ENCODE measurements at regions not wholly inside any gene's neighbourhood (a gene's known extent, or its start where the extent isn't known, plus 50 kb on each side); places are given as distances from the start of the nearest gene placed in this dataset.

DNA sequence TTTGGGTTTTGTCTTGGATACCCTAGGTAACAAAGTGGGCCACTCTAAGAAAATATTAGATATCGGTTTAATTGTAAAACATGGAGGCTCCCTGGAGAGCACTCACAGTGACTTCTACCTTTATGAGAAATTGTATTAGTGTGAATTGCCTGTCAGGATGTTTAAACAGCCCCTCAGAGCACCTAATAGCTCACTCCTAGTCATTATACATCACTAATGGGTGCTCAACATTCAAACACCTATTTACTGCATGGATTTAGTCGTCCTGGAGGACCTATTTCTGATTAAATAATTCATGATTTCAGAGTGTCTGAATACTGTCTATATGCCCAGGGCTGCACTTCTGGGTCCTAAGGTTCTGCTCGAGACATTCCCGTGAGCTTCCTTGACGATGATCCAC is 430.2 kb upstream of the EEF2KMT start:
- H3K18ac ChIP-seq (ENCODE audit: low read length): no peak overlapping the region
- WGBS (ENCODE audit: extremely low coverage, insufficient coverage, insufficient read length): no CpG with 5 or more reads among the region's 5 CpGs

DNA sequence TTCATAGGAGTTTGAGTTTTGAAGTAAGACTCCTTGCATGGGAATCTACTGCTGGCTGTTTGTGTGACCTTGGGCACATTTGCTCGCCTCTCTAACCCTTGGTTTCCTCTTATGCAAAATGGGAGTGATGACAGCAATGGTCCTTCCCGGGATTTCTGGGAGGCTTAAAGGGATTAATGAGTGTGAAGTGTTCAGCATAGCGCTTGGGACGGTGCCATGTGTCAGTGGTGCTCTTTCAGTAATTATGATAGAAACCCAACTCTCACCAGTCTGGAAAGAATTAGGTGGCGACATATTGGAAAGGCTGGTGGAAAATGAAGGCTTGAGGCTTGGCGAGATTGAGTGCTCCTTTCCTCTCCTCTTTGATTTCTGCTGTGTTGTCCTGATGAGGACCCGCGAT is 429.2 kb upstream of the EEF2KMT start:
- no peak overlapping the region for H2AFZ ChIP-seq (ENCODE audit: insufficient read depth, low read length, poor library complexity)
- no peak overlapping the region for H3K9ac ChIP-seq (ENCODE audit: low read length)
- no peak overlapping the region for H3K27ac ChIP-seq (ENCODE audit: low read depth, low read length)
- no peak overlapping the region for H2BK12ac ChIP-seq (ENCODE audit: low read length)
- WGBS (ENCODE audit: extremely low coverage, insufficient coverage, insufficient read length): no CpG with 5 or more reads among the region's 8 CpGs
- no peak overlapping the region for H3K14ac ChIP-seq (ENCODE audit: low read length)
- no peak overlapping the region for H4K91ac ChIP-seq (ENCODE audit: low read depth, low read length)
- no peak for DNase-seq
- no peaks in the 10 kb centered on the region for H3K79me2 ChIP-seq (ENCODE audit: control insufficient read depth, insufficient read depth, low read length, poor library complexity)
- no peaks in the 10 kb centered on the region for H3K79me1 ChIP-seq (ENCODE audit: low read length)
- no peak overlapping the region for H3K4ac ChIP-seq (ENCODE audit: low read depth, low read length)
- H4K8ac ChIP-seq (ENCODE audit: low read depth, low read length): no peak overlapping the region
- no peak overlapping the region for H3K4me2 ChIP-seq (ENCODE audit: low read length)
- H3K23ac ChIP-seq (ENCODE audit: low read length): no peak overlapping the region
- H2BK120ac ChIP-seq (ENCODE audit: insufficient read depth, low read length, poor library complexity): no peak overlapping the region
- H3K4me1 ChIP-seq (ENCODE audit: control insufficient read depth in 1 of 2, insufficient read depth in 2 of 2, low read length in 2 of 2): no peaks in the 10 kb centered on the region
- no peak overlapping the region for H3K4me3 ChIP-seq (ENCODE audit: low read depth, low read length)
- no peaks in the 10 kb centered on the region for H3K27me3 ChIP-seq (ENCODE audit: insufficient read depth, low read length)
- no peak overlapping the region for H2BK5ac ChIP-seq (ENCODE audit: low read depth, low read length, poor library complexity)
- H3K9me3 ChIP-seq (ENCODE audit: insufficient read depth, low read depth, low read length): no peaks in the 10 kb centered on the region
- no peak overlapping the region for H4K12ac ChIP-seq (ENCODE audit: low read depth, low read length)
- H3K18ac ChIP-seq (ENCODE audit: low read length): no peak overlapping the region
- H2AK5ac ChIP-seq (ENCODE audit: low read length): no peak overlapping the region
- H3K36me3 ChIP-seq (ENCODE audit: control insufficient read depth in 1 of 2, insufficient read depth in 2 of 2, low read length in 2 of 2): no peaks in the 10 kb centered on the region

More for the DNA sequence above, 430.2 kb upstream of the EEF2KMT start:
- H3K79me2 ChIP-seq (ENCODE audit: control insufficient read depth, insufficient read depth, low read length, poor library complexity): no peaks in the 10 kb centered on the region
- no peak overlapping the region for H2BK12ac ChIP-seq (ENCODE audit: low read length)
- no peak overlapping the region for H3K4me3 ChIP-seq (ENCODE audit: low read depth, low read length)
- no peak overlapping the region for H2BK5ac ChIP-seq (ENCODE audit: low read depth, low read length, poor library complexity)
- H3K79me1 ChIP-seq (ENCODE audit: low read length): no peaks in the 10 kb centered on the region
- no peaks in the 10 kb centered on the region for H3K9me3 ChIP-seq (ENCODE audit: insufficient read depth, low read depth, low read length)
- no peak overlapping the region for H4K12ac ChIP-seq (ENCODE audit: low read depth, low read length)
- no peaks in the 10 kb centered on the region for H3K36me3 ChIP-seq (ENCODE audit: control insufficient read depth in 1 of 2, insufficient read depth in 2 of 2, low read length in 2 of 2)
- no peak overlapping the region for H3K14ac ChIP-seq (ENCODE audit: low read length)
- no peak for DNase-seq
- no peak overlapping the region for H3K23ac ChIP-seq (ENCODE audit: low read length)
- H3K4me2 ChIP-seq (ENCODE audit: low read length): no peak overlapping the region
- H3K4me1 ChIP-seq (ENCODE audit: control insufficient read depth in 1 of 2, insufficient read depth in 2 of 2, low read length in 2 of 2): no peaks in the 10 kb centered on the region
- no peak overlapping the region for H4K91ac ChIP-seq (ENCODE audit: low read depth, low read length)
- no peaks in the 10 kb centered on the region for H3K27me3 ChIP-seq (ENCODE audit: insufficient read depth, low read length)
- no peak overlapping the region for H3K27ac ChIP-seq (ENCODE audit: low read depth, low read length)
- H2AFZ ChIP-seq (ENCODE audit: insufficient read depth, low read length, poor library complexity): no peak overlapping the region
- no peak overlapping the region for H3K4ac ChIP-seq (ENCODE audit: low read depth, low read length)
- H2AK5ac ChIP-seq (ENCODE audit: low read length): no peak overlapping the region
- no peak overlapping the region for H3K9ac ChIP-seq (ENCODE audit: low read length)
- no peak overlapping the region for H2BK120ac ChIP-seq (ENCODE audit: insufficient read depth, low read length, poor library complexity)
- no peak overlapping the region for H4K8ac ChIP-seq (ENCODE audit: low read depth, low read length)

DNA sequence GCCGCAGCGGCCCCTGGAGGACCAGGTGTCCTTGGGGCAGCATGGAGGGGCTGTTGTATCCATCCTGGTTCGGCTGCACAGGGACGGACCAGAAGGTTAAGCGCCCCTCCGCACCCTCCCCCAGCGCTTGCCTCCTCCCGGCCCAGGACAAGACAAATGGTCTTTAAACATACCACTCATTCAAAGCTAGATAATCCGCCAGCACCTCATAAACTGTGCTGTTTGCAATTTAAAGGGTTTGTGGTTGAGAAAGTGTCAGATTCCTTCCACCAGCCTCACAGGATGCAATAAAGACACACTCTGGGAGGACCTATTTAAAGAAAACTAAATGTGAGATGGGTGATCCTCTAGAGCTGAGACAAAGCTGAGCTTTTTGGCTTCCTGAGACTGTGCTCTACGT is 426.2 kb upstream of the EEF2KMT start:
- Histone ChIP-seq H3K27me3 (ENCODE audit: insufficient read depth, low read length) (no peaks in the 10 kb centered on the region), H3K36me3 (ENCODE audit: control insufficient read depth in 1 of 2, insufficient read depth in 2 of 2, low read length in 2 of 2) (no peaks in the 10 kb centered on the region), H3K4ac (ENCODE audit: low read depth, low read length) (no peak overlapping the region), H4K8ac (ENCODE audit: low read depth, low read length) (no peak overlapping the region), H3K4me1 (ENCODE audit: control insufficient read depth in 1 of 2, insufficient read depth in 2 of 2, low read length in 2 of 2) (no peaks in the 10 kb centered on the region), H3K4me2 (ENCODE audit: low read length) (no peak overlapping the region), H2AK5ac (ENCODE audit: low read length) (no peak overlapping the region), H4K91ac (ENCODE audit: low read depth, low read length) (no peak overlapping the region), H3K79me2 (ENCODE audit: control insufficient read depth, insufficient read depth, low read length, poor library complexity) (no peaks in the 10 kb centered on the region), H3K27ac (ENCODE audit: low read depth, low read length) (no peak overlapping the region), H3K18ac (ENCODE audit: low read length) (no peak overlapping the region), H3K4me3 (ENCODE audit: low read depth, low read length) (no peak overlapping the region), H2AFZ (ENCODE audit: insufficient read depth, low read length, poor library complexity) (no peak overlapping the region), H4K12ac (ENCODE audit: low read depth, low read length) (no peak overlapping the region), H3K9me3 (ENCODE audit: insufficient read depth, low read depth, low read length) (no peaks in the 10 kb centered on the region), H3K23ac (ENCODE audit: low read length) (no peak overlapping the region), H3K9ac (ENCODE audit: low read length) (no peak overlapping the region), H2BK120ac (ENCODE audit: insufficient read depth, low read length, poor library complexity) (no peak overlapping the region), H2BK12ac (ENCODE audit: low read length) (no peak overlapping the region), H2BK5ac (ENCODE audit: low read depth, low read length, poor library complexity) (no peak overlapping the region), H3K79me1 (ENCODE audit: low read length) (no peaks in the 10 kb centered on the region), H3K14ac (ENCODE audit: low read length) (no peak overlapping the region)
- no CpG with 5 or more reads among the region's 10 CpGs for WGBS (ENCODE audit: extremely low coverage, insufficient coverage, insufficient read length)
- no peak for DNase-seq

DNA sequence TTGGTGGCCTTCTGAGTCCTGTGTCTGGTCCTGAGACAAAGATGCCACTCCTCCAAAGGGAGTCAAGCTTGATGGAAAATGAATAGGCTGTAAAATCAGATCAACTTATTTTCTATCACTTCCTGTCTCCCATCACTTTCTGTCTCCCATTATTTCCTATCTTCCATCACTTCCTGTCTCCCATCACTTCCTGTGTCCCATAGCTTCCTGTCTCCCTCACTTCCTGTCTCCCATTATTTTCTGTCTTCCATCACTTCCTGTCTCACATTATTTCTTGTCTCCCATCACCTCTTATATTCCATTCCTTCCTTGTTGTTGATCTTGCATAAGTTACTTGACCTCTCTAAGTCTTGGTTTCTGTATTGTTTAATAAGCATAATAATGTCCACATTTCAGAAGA is 418.5 kb upstream of the EEF2KMT start:
- H2BK12ac ChIP-seq (ENCODE audit: low read length): no peak overlapping the region
- H2AK5ac ChIP-seq (ENCODE audit: low read length): no peak overlapping the region
- H3K4me2 ChIP-seq (ENCODE audit: low read length): no peak overlapping the region
- no peak overlapping the region for H2AFZ ChIP-seq (ENCODE audit: insufficient read depth, low read length, poor library complexity)
- H3K79me2 ChIP-seq (ENCODE audit: control insufficient read depth, insufficient read depth, low read length, poor library complexity): no peaks in the 10 kb centered on the region
- no peak overlapping the region for H3K18ac ChIP-seq (ENCODE audit: low read length)
- H3K4me1 ChIP-seq (ENCODE audit: control insufficient read depth in 1 of 2, insufficient read depth in 2 of 2, low read length in 2 of 2): no peaks in the 10 kb centered on the region
- H4K8ac ChIP-seq (ENCODE audit: low read depth, low read length): no peak overlapping the region
- no peak overlapping the region for H2BK120ac ChIP-seq (ENCODE audit: insufficient read depth, low read length, poor library complexity)
- H3K27ac ChIP-seq (ENCODE audit: low read depth, low read length): no peak overlapping the region
- no peak overlapping the region for H3K9ac ChIP-seq (ENCODE audit: low read length)
- H3K9me3 ChIP-seq (ENCODE audit: insufficient read depth, low read depth, low read length): peaks cover 3% of the 10 kb centered on the region
- H3K36me3 ChIP-seq (ENCODE audit: control insufficient read depth in 1 of 2, insufficient read depth in 2 of 2, low read length in 2 of 2): no peaks in the 10 kb centered on the region
- H3K4me3 ChIP-seq (ENCODE audit: low read depth, low read length): no peak overlapping the region
- H3K14ac ChIP-seq (ENCODE audit: low read length): no peak overlapping the region
- DNase-seq: no peak
- no peaks in the 10 kb centered on the region for H3K27me3 ChIP-seq (ENCODE audit: insufficient read depth, low read length)
- H4K12ac ChIP-seq (ENCODE audit: low read depth, low read length): no peak overlapping the region
- no peaks in the 10 kb centered on the region for H3K79me1 ChIP-seq (ENCODE audit: low read length)
- no peak overlapping the region for H3K23ac ChIP-seq (ENCODE audit: low read length)
- no peak overlapping the region for H2BK5ac ChIP-seq (ENCODE audit: low read depth, low read length, poor library complexity)
- H3K4ac ChIP-seq (ENCODE audit: low read depth, low read length): no peak overlapping the region
- no peak overlapping the region for H4K91ac ChIP-seq (ENCODE audit: low read depth, low read length)

DNA sequence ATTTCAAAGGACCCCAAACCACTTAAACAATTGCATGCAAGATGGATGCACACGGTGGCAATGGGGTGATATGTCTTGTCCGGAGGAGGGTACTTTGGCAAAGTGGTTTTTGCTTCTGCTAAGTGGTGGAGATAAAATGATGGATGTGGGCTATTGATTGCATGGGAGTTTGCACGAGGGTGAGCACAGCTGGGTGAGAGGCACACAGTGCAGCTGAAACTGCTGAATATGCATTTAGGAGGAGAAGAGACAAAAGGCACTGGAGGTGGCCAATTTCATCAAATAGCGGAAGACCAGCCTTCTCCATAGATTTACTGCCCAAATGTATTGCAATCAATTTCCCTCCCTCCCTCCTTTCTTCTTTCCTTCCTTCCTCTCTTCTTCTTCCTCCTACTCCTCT is 414.4 kb upstream of the EEF2KMT start:
- peaks cover 3% of the 10 kb centered on the region for H3K9me3 ChIP-seq (ENCODE audit: insufficient read depth, low read depth, low read length)

More for the DNA sequence above, 414.4 kb upstream of the EEF2KMT start:
- Histone ChIP-seq H3K4me2 (ENCODE audit: low read length) (no peak overlapping the region), H3K23ac (ENCODE audit: low read length) (no peak overlapping the region), H3K4me3 (ENCODE audit: low read depth, low read length) (no peak overlapping the region), H3K36me3 (ENCODE audit: control insufficient read depth in 1 of 2, insufficient read depth in 2 of 2, low read length in 2 of 2) (no peaks in the 10 kb centered on the region), H3K27ac (ENCODE audit: low read depth, low read length) (no peak overlapping the region), H2BK12ac (ENCODE audit: low read length) (no peak overlapping the region), H3K79me1 (ENCODE audit: low read length) (no peaks in the 10 kb centered on the region), H4K91ac (ENCODE audit: low read depth, low read length) (no peak overlapping the region), H3K18ac (ENCODE audit: low read length) (no peak overlapping the region), H4K12ac (ENCODE audit: low read depth, low read length) (no peak overlapping the region), H2BK5ac (ENCODE audit: low read depth, low read length, poor library complexity) (no peak overlapping the region), H3K9ac (ENCODE audit: low read length) (no peak overlapping the region), H3K79me2 (ENCODE audit: control insufficient read depth, insufficient read depth, low read length, poor library complexity) (no peaks in the 10 kb centered on the region), H3K4ac (ENCODE audit: low read depth, low read length) (no peak overlapping the region), H2AFZ (ENCODE audit: insufficient read depth, low read length, poor library complexity) (no peak overlapping the region), H4K8ac (ENCODE audit: low read depth, low read length) (no peak overlapping the region), H3K4me1 (ENCODE audit: control insufficient read depth in 1 of 2, insufficient read depth in 2 of 2, low read length in 2 of 2) (no peaks in the 10 kb centered on the region), H3K14ac (ENCODE audit: low read length) (no peak overlapping the region), H2AK5ac (ENCODE audit: low read length) (no peak overlapping the region), H3K27me3 (ENCODE audit: insufficient read depth, low read length) (no peaks in the 10 kb centered on the region), H2BK120ac (ENCODE audit: insufficient read depth, low read length, poor library complexity) (no peak overlapping the region)
- no peak for DNase-seq
- WGBS (ENCODE audit: extremely low coverage, insufficient coverage, insufficient read length): no CpG with 5 or more reads among the region's 4 CpGs
